ENCODE measurements at regions not wholly inside any gene's neighbourhood (a gene's known extent, or its start where the extent isn't known, plus 50 kb on each side); places are given as distances from the start of the nearest gene placed in this dataset.

- TF ChIP-seq GABPA (IDR thresholded peaks at IDR 0.05; ENCODE audit: low read depth) (no peak), CTCF (IDR thresholded peaks at IDR 0.05; ENCODE audit: insufficient read depth, low read length) (no peak), POLR2AphosphoS5 (IDR thresholded peaks at IDR 0.05; ENCODE audit: low read depth) (no peak)
These were observed 105.7 kb upstream of the RANBP3L start for GRCh38 chr5:36407396-36407795.

Data from HL-60 (cell line).